ENCODE measurements at regions not wholly inside any gene's neighbourhood (a gene's known extent, or its start where the extent isn't known, plus 50 kb on each side); places are given as distances from the start of the nearest gene placed in this dataset.
"Not testable (repeated sequence)": the region's sequence is repeated elsewhere in the genome, so short reads cannot be mapped to it uniquely, and the experiment has no call there.

DNA sequence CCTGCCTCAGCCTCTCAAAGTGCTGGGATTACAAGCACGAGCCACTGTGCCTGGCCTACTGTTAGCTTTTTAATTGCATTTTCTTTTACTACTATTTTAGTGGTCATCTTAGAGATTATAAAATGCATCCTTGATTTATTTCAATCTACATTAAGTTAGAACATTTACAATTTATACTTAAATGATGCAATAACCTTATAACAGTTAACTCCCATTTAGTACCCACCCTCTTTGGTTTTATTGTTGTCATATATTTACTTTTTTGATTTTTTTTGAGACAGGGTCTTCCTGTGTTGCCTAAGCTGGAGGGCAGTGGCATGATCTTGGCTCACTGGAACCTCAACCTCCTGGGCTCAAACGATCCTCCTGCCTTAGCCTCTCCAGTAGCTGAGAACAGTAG, 77.3 kb downstream of the PPCDC start:
- DNase-seq = no peak

DNA sequence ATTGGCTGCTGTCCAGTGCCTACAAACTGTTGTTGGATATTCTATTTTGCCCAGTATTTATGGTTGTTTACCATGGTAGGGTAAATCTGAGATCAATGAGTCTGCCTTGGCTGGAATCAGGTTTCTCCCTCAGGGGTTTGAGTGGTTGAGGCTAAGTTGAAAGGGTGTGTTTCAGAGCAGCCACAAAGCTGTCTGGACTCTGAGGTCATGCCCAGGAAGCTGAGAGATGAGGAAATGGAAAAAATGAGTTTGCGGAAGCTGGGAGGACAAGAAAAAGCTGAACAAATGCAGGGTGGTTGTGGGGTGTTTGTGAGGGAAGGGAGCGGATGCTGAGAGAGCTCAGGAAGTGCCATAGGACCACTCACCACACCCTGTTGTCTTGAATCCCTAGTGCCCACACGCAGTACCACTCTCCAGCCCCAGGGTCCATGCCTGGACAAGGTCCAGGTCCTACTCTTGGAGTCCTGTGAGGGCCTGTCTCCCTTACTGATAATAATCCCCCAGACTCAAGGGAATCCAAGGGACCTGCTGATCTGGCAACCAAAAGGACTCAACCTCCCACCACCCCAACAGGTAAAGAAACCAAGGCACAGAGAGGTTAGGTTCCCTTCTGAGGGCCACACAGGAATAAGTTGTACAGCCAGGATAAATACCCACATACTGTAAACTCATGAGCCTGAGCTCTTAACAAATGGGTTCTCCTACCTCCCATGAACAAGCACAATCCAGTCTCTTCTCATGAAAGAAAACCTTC, 81.6 kb downstream of the PPCDC start:
- DNase-seq = no peak

GRCh38 chr15:75107516-75107907, 84.1 kb downstream of the PPCDC start:
- DNase-seq = no peak

DNA sequence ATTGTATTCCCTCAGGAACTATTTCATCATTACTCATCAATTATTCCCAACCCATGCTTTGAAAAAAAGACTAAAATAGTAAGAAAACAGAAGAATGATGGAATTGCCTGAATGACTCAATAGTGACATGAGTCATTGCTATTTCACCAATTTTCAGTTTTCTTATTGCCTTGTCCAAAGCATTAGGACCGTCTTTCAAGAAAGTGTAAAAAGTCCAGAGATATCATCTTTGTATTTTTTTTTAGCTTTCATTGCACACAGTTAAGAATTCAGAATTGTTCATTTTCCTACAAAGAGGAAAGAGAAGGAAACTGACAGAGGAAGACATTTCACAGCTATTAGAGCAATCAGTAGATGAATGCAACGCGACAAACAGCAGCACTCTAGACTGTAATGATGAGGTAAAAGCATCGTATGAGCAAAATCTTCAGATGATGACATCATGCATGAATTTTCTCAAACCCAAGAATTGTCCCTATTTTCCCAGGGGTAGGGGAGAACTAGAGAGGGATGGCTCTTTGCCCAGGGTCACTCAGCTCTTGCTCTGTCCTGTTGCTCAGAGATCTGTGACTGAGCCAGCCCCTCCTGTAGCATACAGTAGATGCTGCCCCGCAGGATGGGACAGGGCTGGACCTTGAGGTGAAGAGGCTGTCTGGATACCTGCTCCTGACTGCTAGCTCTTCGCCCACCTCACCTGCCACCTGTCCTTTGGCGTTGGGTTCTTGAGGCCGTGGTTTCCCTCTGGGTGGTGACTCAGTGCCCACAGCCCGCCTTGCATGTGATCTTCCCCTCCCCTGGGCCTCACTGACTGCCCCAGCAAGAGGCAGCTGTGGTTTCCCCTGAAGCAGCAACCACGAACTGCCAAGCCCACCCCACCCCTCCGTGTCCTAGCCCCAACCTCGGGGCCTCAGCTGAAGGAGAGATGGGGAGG, 84.8 kb downstream of the PPCDC start:
- DNase-seq = no peak

DNA sequence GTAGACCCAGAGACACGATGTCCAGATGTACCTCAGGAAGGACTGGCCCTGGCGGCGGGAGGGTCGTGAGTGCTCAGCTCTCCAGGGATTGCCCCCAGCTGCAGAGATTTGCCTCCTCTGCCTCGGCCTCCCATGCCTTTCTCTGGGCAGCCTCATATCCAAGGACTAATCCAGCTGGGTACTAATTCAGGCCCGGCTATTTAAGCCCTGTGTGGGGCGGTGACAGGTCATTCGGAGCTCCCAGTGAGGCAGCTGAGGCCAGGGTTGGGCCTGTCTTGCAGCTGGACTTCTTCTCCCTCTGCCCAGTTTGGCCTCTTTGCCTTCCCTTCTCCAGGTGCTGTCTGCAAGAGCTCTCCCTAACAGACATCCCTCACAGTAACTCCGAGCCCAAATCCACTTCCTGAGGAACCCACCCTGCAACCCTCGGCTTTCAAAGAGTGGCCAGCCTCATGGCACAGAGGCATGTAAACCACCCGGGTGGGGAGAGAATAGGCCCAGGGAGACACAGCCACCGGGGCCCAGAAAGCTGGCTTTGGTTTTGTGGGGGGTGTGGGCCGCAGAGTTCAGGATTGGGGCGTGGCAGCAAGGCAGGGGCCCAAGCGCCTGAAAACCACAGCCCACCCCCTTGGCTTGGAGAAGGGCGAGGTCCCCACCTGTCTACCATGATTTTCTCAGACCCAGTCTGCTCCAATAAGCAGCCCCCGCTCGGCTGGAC, 85.8 kb downstream of the PPCDC start:
- no peak for DNase-seq

DNA sequence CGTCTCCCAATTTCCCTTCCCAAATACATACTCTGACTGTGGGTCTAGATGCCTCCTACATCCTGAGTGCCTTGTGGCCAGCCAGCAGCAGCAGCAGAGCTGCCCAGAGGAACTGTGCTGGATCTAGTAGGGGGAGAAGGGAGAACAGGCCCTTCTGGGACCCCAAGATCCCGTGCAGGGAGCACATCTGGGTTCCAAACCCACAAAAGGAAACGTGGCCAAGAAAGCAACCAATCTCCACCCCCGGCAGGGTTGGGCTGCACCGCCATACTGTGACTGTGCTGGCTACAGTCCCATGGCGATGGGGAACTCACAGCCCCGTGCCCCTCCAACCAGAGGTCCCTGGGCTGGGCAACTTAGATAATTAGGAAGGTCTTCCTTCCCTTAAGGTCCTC, 86.3 kb downstream of the PPCDC start:
- DNase-seq = no peak

DNA sequence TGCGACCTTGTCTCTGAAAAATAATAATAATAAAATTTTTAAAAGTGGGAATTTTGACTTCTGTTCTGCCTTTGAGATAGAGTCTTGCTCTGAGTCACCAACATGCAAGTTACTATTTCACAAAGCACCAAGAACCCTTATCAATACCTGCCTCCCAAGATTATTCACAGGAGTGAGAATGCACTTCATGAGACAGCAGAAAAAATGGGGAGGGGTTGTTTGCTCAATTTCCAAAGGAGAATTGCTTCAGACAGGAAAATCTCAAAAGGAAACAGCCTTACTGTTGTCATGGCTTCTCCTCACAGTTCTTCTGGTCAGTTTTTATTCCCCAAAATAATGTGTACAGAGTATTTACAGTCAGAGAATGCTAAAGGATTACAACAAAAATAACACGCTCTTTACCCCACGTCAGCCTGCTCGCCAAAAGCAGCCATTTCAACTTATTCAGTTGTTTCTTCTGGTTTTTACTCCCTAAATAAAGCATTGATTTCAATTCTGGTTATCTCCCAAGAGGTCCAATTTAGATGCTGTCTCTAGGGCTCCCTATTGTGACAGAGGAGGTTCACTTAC, 89.0 kb downstream of the PPCDC start:
- no peak for DNase-seq

DNA sequence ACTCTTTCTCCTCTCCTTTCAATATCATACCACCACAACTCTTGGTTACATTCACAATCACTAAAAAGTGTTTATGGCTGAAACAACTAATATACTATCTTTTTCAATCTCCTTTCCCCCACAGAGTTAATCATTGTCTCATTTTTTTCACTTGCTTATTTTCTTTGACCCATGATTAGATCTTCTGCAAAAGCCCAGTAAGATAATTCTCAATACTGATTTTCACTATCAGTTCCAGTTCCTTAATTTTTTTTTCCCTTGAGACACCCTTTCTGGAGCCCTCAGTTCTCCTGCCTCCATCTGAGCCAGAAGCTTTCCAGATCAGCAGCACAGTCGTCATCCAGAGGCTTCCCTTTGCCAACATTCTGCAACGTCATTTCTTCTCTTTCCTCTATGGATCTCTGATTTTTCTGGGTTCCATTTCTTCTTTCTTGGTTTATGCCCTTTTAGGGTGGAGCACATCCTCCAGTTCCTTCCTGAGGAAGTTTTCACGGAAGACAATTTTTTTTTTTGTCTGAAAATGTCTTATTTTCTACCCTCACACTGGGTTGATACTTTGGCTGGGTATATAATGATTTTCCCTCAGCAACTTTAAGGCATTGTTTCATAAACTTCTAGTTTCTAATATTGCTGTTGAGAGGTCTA, 88.7 kb upstream of the C15orf39 start:
- DNase-seq = no peak

GRCh38 chr15:75114327-75114726, 87.4 kb upstream of the C15orf39 start:
- no peak for DNase-seq

GRCh38 chr15:75114796-75115195, 86.9 kb upstream of the C15orf39 start:
- no peak for DNase-seq

GRCh38 chr15:75115411-75115913, 86.2 kb upstream of the C15orf39 start:
- DNase-seq = not testable (repeated sequence)

DNA sequence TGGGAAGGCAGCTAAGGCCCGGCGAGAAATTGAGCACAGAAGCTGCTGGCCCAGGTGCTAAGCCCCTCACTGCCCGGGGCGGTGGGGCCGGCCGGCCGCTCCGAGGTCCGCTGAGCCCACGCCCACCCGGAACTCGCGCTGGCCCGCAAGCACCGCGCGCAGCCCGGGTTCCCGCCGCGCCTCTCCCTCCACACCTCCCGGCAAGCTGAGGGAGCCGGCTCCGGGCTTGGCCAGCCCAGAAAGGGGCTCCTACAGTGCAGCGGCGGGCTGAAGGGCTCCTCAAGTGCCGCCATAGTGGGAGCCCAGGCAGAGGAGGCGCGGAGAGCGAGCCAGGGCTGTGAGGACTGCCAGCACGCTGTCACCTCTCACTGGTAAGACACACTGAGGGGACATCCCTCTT, 85.5 kb upstream of the C15orf39 start:
- not testable (repeated sequence) for DNase-seq

DNA sequence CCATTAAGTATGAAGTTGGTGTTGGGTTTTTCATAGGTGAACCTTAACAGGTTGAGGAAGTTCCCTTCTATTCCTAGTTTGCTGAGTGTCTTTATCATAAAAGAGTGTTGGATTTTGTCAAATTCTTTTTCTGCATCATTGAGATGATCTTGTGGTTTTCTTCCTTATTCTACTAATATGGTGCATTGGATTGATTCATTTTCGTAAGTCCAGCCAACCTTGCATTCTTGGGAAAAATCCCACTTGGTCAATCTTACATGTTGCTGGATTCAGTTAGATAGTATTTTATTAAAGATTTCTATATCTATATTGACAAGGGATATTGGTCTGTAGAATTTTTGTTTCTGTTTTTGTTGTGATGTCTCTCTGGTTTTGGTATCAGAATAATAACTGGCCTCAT, 83.7 kb upstream of the C15orf39 start:
- DNase-seq = no peak

- not testable (repeated sequence) for DNase-seq
These were observed 82.4 kb upstream of the C15orf39 start for GRCh38 chr15:75119312-75119711.

- no peak for DNase-seq
These were observed 80.2 kb upstream of the C15orf39 start for GRCh38 chr15:75121491-75121890.

- DNase-seq = no peak
These were observed 78.3 kb upstream of the C15orf39 start for GRCh38 chr15:75123395-75123794.

- not testable (repeated sequence) for DNase-seq
These were observed 77.4 kb upstream of the C15orf39 start for GRCh38 chr15:75124278-75124677.

DNA sequence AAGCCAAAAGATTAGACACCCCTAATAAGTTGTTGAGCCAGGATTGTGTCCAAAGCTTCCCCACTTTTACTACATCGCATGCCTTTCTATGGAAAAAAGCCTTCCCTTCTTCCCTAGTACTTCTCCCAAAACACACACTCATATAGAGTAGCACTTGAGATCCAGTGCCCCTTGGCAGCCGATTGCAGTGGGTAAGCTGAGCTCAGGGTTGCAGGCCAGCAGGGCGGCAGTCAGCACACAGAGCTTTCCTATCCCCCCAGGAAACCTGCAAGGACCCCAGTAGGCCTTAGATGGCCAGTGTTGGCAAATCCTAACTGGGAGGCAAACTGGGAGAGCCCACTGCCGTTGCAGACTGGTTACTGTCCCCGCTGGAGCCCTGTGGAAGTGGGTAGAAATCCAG, 75.7 kb upstream of the C15orf39 start:
- no peak for DNase-seq

- no peak for DNase-seq
These were observed 74.7 kb upstream of the C15orf39 start for GRCh38 chr15:75126864-75127580.

- DNase-seq = no peak
These were observed 71.9 kb upstream of the C15orf39 start for GRCh38 chr15:75129788-75130187.

DNA sequence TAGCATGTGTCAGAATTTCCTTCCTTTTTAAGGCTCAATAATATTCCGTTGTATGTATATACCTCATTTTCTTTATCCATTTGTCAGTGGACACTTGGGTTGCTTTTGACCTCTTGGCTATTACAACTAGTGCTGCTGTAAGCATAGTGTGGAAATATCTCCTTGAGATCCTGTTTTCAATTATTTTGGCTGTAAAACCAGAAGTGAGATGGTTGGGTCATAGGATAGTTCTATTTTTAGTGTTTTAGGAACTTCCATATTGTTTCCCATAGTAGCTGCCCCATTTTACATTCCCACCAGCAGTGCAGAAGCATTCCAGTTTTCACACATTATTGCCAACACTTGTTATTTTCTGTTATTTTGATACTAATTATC, 70.4 kb upstream of the C15orf39 start:
- DNase-seq = no peak

DNA sequence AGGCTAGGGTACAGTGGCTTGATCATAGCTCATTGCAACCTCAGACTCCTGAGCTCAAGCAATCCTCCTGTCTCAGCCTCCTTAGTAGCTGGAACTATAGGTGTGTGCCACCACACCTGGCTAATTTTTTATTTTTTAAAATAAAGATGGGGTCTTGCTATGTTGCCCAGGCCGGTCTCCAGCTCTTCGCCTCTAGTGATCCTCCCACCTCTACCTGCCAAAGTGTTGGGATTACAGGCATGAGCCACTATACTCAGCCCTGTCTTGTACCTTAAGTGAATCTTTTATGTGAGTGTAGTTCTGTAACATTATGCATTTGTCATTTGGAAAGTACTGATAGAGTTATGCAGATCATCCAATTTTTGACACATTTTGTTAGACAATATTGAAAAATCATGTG, 66.9 kb upstream of the C15orf39 start:
- DNase-seq = no peak

All from NCI-H2171 (cell line).